ENCODE measurements at regions not wholly inside any gene's neighbourhood (a gene's known extent, or its start where the extent isn't known, plus 50 kb on each side); places are given as distances from the start of the nearest gene placed in this dataset.

GRCh38 chr21:24032709-24033232 is 1574.5 kb downstream of the MRPL39 start:
- no peak overlapping the region for H3K23ac ChIP-seq (ENCODE audit: insufficient read length)
- H3K27ac ChIP-seq (ENCODE audit: low read depth, low read length), result no peak overlapping the region
- H4K20me1 ChIP-seq (replicated peaks in 1 of 2; ENCODE audit: control insufficient read depth in 1 of 2, insufficient read depth in 2 of 2, low read length in 2 of 2), result no peaks in the 10 kb centered on the region
- no peak overlapping the region for H3K18ac ChIP-seq (ENCODE audit: extremely low read depth, low read length)
- no peak overlapping the region for H2AK5ac ChIP-seq (ENCODE audit: low read depth, low read length)
- no peak overlapping the region for H3K14ac ChIP-seq (ENCODE audit: insufficient read length)
- H4K5ac ChIP-seq (ENCODE audit: insufficient read length, low read depth, low read length), result no peak overlapping the region
- peaks cover 7 to 13% of the 10 kb centered on the region in 2 experiments; a peak in 3 of 4 replicates for H3K9me3 ChIP-seq (ENCODE audit: insufficient read depth in 2 of 2, low read depth in 1 of 2, low read length in 1 of 2)
- ChIA-PET CTCF (ENCODE audit: partially characterized antibody) (no interaction called here), POLR2A (ENCODE audit: partially characterized antibody) (no interaction called here)
- no peak overlapping the region for H2BK120ac ChIP-seq (replicated peaks; ENCODE audit: low read depth, low read length)
- H2BK15ac ChIP-seq (ENCODE audit: low read length), result no peak overlapping the region
- no peak overlapping the region for H2AFZ ChIP-seq (ENCODE audit: low read length)
- 68% methylated on average over 2 of the region's 2 CpGs; no CpG with 5 or more reads in 1 of the 2 experiments for WGBS, 2 experiments (ENCODE audit: extremely low coverage in 1 of 2, insufficient coverage in 1 of 2, insufficient read length in 1 of 2, insufficient replicate concordance in 2 of 2, low coverage in 1 of 2, low lambda C conversion rate in 2 of 2, missing lambda C conversion rate in 1 of 2)
- FAIRE-seq (no peak), DNase-seq (ENCODE audit: low read depth in 1 of 2, low spot score in 2 of 2) (no peak)
- no peak overlapping the region for H3K4ac ChIP-seq (replicated peaks; ENCODE audit: insufficient read length, low read depth, low read length)
- no peaks in the 10 kb centered on the region for H3K79me1 ChIP-seq (ENCODE audit: low read depth, low read length)
- H3K4me3 ChIP-seq (ENCODE audit: extremely low read depth in 1 of 4, insufficient read depth in 2 of 4, low read depth in 3 of 4, low read length in 4 of 4), result no peak overlapping the region
- H3K4me1 ChIP-seq (replicated peaks in 1 of 4; ENCODE audit: control insufficient read depth in 3 of 4, insufficient read depth in 4 of 4, low read length in 3 of 4), result no peaks in the 10 kb centered on the region
- H3K4me2 ChIP-seq (ENCODE audit: insufficient read depth in 1 of 2, low read depth in 2 of 2, low read length in 2 of 2), result no peak overlapping the region
- H3K9ac ChIP-seq (replicated peaks in 1 of 4; ENCODE audit: extremely low read depth in 1 of 4, low read depth in 3 of 4, low read length in 3 of 4), result no peak overlapping the region
- H2BK12ac ChIP-seq (ENCODE audit: low read depth, low read length), result no peak overlapping the region
- H2BK5ac ChIP-seq (ENCODE audit: low read depth, low read length), result no peak overlapping the region
- no peak overlapping the region for H4K8ac ChIP-seq (ENCODE audit: extremely low read depth, insufficient read depth, low read length)
- H3K23me2 ChIP-seq (ENCODE audit: low read depth, low read length), result no peaks in the 10 kb centered on the region
- H3K79me2 ChIP-seq (ENCODE audit: control insufficient read depth in 1 of 2, insufficient read depth in 2 of 2, low read length in 2 of 2), result no peaks in the 10 kb centered on the region
- H3K27me3 ChIP-seq (replicated peaks in 1 of 4; ENCODE audit: control insufficient read depth in 3 of 4, extremely low read depth in 1 of 4, insufficient read depth in 3 of 4, low read length in 3 of 4), result no peaks in the 10 kb centered on the region
- no peak overlapping the region for H3K56ac ChIP-seq (replicated peaks; ENCODE audit: insufficient read length, low read depth, low read length)
- H3K36me3 ChIP-seq (ENCODE audit: control insufficient read depth in 2 of 4, insufficient read depth in 4 of 4, low read length in 3 of 4), result 0 out of 8 replicates have a peak, but pooled peaks cover 0 to 3% (median 0%) of the 10 kb centered on the region in 4 experiments
- no peak overlapping the region for H2BK20ac ChIP-seq (ENCODE audit: low read length)
- H4K91ac ChIP-seq (replicated peaks; ENCODE audit: insufficient read length, low read length), result no peak overlapping the region
- no peak for TF ChIP-seq SIRT6 (IDR thresholded peaks at IDR 0.05; ENCODE audit: low read length)
- TF ChIP-seq HDAC2 (IDR thresholded peaks at IDR 0.05; ENCODE audit: borderline replicate concordance in 1 of 2, low read depth in 2 of 2, low read length in 2 of 2), result no peak
- TF ChIP-seq SRF (IDR thresholded peaks at IDR 0.05; ENCODE audit: low read depth, low read length), result no peak
- TF ChIP-seq NRF1 (IDR thresholded peaks at IDR 0.05; ENCODE audit: low read depth, low read length), result no peak
- TF ChIP-seq KDM1A (IDR thresholded peaks at IDR 0.05; ENCODE audit: borderline replicate concordance, low read length), result no peak
- TF ChIP-seq CHD1 (IDR thresholded peaks at IDR 0.05; ENCODE audit: low read depth, low read length), result no peak
- TF ChIP-seq ASH2L (IDR thresholded peaks at IDR 0.05; ENCODE audit: low read length), result no peak
- TF ChIP-seq USF2 (IDR thresholded peaks at IDR 0.05; ENCODE audit: low read length), result no peak
- no peak for TF ChIP-seq SIX5 (IDR thresholded peaks at IDR 0.05; ENCODE audit: low read depth, low read length)
- TF ChIP-seq SAP30 (IDR thresholded peaks at IDR 0.05; ENCODE audit: insufficient read depth, insufficient replicate concordance, low read length), result no peak
- no peak for TF ChIP-seq GABPA (IDR thresholded peaks at IDR 0.05; ENCODE audit: borderline replicate concordance, insufficient read depth, low read length)
- no peak for TF ChIP-seq EP300 (IDR thresholded peaks at IDR 0.05; ENCODE audit: borderline replicate concordance in 1 of 2, low read depth in 2 of 2, low read length in 2 of 2)
- TF ChIP-seq BCL11A (IDR thresholded peaks at IDR 0.05; ENCODE audit: low read depth in 2 of 2, low read length in 2 of 2), result no peak
